Inflammatory macrophage treated with lipopolysaccharide for 1 hour (primary cell): ENCODE measurements at regions not wholly inside any gene's neighbourhood (a gene's known extent, or its start where the extent isn't known, plus 50 kb on each side); places are given as distances from the start of the nearest gene placed in this dataset.
"Not testable (repeated sequence)": the region's sequence is repeated elsewhere in the genome, so short reads cannot be mapped to it uniquely, and the experiment has no call there.

Experiments used
- DNase-seq, 2 donors: peaks; one replicate each; pipeline ENCODE4 v3.0.0-alpha.2; 2020 to 2022

DNA sequence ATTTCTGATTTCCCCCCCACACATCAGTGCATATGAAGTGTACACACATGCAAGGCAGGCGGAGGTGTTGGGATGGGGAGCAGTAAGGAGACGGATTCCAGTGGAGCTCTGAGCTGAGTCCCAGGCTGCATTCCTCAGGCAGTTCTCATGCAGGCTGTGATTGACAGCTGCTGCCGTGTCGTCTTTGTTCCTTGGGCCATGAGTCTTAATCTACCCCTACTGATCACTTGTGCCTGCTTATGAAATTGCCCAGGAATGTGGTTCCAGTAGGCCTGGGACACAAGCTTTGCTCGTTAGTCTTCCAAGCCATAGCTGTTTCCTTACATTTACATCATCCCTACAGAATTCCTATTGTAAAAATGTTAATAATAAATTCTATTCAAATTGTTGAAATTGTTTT, 1241.9 kb downstream of the UQCRFS1 start:
- DNase-seq: no peak

DNA sequence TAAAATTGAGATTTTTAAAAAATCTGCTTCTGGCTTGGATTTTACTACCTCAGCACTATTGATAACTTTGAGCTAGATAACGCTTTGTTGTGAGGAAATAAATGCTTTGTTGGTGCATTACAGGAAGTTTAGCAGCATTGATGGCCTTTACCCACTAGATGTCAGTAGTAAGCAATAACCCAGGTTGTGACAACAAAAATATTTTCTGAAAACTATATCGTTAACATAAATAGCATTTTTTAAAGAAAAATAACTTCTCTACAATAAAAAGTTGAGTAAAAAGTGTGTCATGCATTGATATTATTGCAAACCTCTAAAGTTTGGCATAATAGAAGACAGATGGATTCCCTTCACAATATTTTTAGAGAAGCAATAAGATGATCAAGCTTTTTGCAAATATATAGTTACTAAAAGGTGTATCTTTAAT, 1246.5 kb downstream of the UQCRFS1 start:
- peak; percentile 2 to 36 for DNase-seq

DNA sequence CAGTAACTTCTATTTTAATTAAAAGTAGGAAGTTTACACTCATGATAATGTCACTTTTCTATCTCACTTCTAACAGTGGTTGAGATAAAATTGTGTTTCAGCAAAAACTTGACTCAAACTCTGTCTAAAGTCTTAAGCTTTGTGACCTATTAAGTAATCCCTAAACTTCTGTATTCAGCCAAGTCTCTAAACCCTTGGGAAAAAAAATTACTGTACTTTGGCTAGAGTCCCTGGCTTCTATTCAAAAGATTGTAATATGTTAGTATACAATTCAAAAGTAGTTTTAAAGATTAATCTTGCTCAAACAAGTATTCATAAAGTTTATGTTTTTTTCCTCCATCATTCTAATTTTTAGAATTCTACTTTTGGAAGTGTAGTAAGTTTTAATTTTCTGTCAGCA, 1248.8 kb downstream of the UQCRFS1 start:
- DNase-seq: no peak

DNA sequence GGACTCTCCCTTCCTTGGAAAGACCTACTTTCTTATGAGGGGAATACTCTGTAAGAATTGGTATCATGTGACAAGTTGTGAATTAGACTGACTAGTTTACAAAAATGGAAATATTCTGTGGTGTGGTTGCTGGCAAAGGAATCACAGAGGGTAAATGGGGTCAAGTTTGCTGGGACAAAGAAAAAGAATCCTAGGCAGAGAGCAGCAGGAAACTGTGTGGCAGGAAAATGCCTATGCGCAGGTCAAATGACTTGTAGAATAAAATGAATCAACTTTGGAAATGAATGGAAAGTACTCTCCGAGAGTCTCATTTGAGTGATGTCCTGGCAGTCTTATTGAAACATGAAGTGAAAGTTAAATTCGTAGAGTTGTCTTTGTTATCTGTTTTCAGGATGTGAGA, 1250.7 kb downstream of the UQCRFS1 start:
- DNase-seq: no peak

DNA sequence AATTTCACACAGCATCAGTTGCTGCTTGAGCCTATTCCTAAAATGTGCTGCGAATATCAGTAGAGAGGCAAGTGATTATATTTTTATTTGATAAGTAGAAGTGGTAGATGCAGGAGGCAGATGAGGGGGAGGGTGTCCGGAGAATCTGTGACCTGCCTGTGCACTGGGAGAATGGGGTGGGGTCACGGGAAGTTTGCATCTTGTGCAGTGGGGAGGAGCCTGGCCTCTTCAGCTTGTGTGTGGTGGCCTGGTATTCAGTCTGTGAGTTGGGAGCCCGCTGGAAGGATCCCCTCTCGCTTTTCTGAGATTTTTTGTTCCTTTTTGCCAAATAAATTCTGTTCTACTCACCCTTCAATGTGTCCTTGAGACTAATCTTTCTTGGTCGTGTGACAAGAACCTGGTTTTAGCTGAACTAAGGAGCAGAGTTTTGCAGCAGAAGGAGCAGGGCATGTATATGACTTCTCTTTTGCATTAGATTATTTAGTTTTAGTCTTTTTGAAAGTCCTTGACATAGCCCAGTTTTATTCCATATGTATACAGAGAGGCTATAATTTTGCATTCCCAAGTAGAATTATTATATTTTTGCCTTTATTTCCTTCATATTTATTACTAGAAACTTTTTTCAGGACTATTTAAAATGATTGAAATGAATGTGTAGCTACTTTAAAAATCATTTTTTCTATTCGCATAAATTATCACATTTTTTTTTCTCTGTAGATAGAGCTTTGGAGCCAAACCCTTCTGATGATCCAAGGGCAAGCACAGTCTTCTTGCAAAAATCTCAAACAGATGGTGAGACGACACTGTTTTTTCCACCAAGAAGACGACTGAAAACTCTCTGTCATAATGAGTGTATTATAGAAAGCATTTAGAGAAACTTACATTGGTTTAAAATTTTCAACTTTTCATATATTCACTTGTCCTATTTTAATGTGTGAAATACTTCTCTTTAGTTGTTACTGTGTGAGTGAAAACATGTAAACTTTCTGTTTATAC, 1257.2 kb downstream of the UQCRFS1 start:
- DNase-seq: no peak

DNA sequence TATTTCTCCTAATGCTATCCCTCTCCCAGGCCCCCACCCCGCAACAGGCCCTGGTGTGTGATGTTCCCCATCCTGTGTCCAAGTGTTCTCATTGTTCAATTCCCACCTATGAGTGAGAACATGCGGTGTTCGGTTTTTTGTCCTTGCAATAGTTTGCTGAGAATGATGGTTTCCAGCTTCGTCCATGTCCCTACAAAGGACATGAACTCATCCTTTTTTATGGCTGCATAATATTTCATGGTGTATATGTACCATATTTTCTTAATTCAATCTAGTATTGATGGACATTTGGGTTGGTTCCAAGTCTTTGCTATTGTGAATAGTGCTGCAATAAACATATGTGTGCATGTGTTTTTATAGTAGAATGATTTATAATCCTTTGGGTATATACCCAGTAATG, 1270.3 kb downstream of the UQCRFS1 start:
- not testable (repeated sequence) for DNase-seq

DNA sequence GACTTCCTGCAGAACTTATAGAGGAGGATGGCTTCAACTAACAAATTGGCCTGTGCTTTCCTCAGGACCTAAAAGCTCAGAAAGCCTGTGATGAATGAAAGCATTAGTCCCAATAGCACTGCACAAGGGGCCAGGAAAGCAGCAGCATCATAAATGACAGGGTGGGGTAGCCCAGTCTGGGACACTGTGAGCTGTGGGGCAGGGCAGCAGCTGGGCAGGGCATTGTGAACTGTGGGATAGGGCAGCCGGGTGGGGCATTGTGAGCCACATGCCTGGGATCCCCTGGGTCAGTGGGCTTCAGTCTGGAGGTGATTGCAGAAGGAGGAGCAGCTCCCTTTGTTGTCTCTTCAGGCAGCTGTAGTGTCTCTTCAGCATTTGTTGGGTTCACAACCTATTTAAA, 1276.8 kb downstream of the UQCRFS1 start:
- DNase-seq: no peak

DNA sequence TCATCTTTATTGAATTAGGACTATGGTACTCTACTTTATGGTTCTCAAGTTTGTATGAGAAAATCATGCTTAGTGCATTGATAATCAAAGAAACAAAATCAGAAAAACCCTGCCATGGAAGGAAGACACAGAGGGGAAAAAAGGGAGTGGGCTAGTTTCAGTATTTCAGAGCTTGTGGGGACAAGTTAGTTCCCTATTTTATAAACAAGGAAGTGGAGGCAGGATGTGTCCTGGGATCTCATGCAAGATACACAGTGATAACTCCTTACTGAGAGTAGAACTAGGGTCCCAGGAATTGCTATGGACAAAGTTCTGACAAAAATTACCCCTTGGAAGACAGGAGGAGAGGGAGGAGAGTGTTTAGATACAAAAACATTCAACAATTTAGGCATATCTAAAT, 1277.3 kb downstream of the UQCRFS1 start:
- no peak for DNase-seq

DNA sequence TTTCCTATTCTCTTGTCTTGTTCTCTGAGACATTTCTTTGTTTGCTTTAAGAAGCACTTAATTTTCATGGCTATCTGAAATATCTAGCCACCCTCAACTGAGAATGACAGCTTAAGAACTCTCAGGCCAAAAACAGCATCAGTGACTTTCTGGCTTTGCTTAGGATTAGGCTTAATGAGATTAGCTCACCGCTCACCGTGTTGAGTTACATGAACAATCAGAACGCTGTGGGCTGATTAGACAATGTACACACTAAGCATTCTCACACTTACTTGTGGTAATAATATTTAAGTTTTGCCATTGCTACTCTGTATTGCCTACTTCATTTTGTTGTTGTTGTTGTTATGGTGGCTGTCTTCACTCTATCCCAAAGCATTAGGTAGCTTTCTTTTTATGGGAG, 1283.6 kb downstream of the UQCRFS1 start:
- DNase-seq: no peak

DNA sequence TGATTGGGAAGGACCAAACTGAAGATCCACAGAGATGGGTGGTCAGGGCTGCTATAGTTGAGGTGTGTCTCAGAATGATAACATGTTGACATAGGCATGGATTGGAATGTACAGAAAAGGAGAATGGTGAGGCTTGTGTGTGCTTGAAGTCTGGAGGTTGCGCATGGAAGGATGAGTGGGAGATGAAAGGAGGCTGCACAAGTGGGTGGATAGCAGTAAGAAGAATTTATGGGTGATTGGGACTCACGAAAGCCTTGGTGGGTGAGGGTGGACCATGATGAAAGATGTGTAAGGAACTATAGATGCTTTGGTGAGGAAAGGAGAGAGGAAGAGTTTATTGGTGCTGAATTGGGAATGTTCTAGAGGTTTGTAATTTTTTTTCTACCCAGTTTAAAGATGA, 1287.7 kb downstream of the UQCRFS1 start:
- DNase-seq: no peak

DNA sequence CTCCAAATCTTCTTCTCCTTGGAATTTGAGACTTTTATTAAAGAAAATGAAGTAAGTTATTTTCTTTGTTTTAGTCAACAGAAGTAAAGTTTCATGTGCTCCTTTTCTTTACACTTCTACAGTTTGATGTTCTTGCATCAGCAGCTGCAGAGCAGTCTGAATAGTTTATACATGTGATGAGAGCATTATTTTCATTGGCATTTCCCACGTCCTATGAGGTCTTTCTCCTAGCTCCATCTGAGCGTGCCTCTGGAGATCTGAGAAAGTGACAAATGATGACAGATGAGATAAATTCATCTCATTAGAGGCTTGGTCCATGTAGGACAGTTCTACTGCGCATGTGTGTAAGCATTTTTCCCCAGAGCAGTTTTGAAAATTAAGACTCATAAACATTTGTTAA, 1290.0 kb downstream of the UQCRFS1 start:
- DNase-seq: no peak

DNA sequence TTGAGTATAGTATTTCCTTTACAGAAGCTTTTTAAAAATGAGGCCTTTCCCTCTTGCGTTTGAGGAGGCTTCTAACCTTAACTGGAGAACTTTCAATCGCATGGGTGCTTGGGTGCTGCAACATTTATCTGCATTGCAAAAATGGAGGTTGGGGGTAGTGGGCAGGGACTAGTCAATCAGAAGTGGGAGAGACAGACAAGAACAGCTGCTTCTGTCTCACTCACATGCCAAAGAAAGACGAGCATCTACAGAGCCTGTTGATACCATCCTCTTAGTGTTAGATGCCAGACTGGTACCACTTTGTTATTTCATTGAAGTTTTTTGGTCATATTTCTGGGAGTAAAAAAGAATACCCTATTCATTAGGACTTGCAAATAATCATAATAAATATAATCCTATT, 1292.2 kb downstream of the UQCRFS1 start:
- DNase-seq: no peak

DNA sequence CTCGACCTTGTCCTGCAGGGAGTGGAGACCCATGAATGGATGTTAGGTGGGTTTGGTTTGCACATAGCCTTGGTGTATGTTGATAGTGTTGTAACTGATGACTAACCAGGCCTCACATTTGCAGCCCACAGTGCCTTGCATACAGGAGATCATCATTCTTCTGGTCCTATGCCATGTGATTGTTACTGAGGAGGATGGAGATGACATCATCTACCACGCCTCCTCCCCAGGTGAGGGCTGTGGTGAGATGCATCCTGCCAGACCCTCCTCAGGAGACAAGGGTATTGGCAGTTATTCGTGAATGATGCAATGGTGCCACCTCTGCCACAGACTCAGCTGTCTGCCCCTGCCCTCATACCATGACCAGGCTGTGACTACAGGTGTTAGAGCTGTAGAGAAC, 1294.1 kb downstream of the UQCRFS1 start:
- no peak for DNase-seq

DNA sequence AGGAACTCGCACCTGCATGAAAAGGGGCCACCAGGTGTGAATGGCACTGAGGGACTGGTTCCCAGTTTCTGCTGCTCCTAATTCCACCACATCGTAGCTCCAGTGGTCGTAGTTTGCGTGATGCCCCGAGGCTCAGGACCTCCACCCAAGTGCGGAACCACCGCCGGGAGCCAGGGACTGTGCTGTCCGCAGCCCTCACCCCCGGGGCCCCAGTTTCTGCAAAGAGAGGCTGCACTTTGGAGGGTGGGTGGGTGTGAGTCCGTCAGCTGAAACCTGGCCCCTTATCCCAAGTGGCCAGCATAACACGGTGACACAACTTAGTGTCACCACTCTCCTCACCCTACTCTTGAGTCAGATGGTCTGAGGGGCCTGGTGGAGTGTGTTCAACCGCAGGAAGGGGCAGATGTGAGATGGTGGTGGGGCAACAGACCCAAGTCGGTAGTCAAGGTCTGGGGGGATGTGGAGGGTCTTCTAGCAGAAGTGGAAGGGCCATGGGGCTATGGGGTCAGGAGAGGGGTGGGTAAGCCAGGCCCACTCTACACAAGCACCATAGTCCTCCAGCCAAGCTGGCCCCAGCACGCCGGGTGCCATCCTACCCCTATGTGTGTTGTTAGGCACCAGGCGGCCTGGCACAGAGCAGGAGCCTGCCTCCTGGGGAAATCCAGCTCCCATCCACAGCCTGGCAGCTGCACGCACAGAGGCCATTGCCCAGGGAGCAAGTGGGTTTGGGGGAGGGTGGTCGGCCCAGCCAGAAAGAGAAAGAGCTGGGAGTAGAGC, 1301.6 kb downstream of the UQCRFS1 start:
- no peak for DNase-seq

DNA sequence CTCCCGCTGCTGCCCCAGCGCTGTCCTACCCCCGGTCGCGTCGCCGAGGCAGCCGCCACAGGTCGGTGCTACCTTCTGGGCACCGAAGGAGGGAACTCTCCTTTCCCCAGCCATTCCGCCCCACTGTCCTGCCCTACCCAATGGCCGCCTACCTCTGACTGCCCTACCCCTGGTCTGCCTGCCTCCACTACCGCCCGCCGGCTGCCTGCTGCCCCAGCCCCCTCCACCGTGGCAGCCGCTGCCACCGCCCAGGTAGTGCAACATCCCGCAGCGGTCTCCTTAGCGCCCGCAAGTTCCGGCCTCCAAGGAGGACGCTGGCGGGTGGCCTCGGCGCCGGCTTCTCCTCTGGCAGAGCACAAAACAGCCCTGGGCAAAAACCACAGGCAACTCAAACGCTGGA, 1303.1 kb downstream of the UQCRFS1 start:
- DNase-seq: no peak

DNA sequence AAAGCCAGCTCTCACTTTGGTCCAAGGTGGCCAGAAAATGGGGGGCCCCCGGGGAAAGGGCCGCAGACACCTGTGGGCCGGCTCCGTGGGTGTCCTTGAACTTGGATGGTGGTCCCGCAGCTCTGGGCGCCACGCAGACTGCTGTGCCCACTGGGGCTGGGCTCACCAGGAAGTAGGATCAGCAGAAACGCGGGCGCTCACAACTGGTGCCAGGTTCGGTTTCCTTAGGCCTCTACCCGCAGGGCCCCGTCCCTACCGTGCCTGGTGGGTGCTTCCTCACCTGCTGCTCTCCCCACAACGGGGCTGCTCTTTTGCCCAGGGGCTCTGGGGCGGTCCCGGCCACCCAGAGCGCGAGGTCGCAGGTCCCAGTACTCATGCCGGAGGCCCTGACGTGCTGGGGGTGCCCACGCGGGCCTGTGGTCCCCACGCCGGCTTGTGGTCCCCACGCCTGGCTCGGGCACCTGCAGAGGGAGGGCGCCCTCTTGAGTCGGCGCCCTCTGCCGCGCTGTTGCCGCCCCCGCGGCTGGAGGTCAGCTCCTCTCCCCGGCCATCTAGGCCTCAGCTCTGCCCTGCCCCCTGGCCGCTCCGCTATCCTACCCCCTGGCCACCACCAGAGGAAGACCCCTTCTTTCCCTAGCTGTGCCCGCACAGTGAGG, 1303.6 kb downstream of the UQCRFS1 start:
- DNase-seq: no peak

DNA sequence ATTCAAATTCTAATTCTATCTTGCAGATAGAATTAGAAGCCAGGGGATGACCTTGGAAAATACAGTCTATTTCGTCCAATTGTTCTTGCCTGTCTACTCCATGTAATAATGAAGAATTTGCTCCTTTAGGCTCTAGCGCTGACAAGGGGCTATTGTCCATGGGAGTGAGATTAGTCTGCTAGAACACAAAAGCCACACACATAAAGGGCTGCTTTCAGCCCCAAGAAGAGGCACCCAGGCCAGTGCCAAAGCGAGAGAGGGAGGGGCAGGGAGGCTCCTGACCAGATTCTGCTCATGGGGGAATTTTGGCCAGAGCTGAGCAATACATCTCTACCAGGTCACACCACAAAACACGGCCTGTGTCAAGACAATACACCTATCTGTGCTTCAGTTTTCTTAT, 1306.9 kb downstream of the UQCRFS1 start:
- no peak for DNase-seq

DNA sequence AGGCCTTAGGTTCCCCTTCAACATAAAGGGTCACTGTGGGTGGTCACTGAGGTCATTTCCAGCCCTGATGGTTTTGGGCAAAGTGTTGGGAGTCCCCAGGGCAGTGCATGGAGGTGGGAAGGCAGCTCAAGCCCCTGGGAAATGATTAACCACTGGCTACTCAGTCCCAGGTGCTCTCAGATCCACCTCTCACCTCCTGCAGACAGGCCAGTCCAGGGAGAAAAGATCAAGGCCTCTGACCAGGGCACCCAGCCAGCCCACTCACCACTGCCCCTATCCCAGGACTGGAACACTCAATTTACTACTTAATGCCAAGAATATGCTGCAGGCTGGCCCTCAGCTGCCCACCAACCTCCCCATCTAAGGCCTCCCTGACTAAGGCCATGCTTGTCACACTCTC, 1307.9 kb downstream of the UQCRFS1 start:
- no peak for DNase-seq

DNA sequence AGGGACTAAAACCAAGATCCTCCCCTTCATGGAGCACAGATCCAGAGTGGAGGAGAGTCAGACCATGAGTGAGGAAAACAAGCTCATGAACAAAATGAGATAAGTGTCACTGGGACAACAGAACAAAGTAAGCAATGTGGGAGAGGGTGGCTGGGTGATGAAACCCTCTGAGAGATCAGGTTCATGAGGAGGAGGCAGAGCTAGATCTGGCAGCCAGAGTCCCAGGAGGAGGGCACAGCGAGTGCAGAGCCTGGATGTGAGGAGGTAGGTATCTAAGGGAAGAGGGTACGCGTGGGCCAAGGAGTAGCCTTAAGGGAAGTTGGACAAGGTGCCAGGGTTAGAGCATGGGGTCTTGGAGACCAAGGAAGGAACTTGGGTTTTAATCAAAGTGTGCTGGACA, 1311.9 kb downstream of the UQCRFS1 start:
- no peak for DNase-seq

DNA sequence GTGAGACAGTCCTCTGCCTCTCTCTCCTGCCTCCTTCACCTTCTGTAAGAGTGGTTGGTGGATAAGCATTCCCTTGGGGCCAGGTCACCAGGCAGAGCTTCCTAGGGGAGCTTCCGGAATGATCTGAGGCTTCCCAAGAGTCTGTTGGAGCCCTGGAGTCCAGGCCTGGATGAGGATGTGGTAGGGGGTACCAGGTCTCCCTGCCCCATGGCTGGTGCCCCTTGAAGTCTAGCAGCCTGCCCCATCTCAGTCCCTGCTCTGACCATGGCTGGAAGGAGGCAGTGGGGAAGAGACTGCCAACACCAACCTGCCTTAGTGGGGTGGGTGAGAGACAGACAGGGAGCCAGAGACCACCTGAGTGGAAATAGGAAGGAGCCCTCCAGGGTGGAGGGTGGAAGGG, 1316.9 kb downstream of the UQCRFS1 start:
- DNase-seq: no peak

DNA sequence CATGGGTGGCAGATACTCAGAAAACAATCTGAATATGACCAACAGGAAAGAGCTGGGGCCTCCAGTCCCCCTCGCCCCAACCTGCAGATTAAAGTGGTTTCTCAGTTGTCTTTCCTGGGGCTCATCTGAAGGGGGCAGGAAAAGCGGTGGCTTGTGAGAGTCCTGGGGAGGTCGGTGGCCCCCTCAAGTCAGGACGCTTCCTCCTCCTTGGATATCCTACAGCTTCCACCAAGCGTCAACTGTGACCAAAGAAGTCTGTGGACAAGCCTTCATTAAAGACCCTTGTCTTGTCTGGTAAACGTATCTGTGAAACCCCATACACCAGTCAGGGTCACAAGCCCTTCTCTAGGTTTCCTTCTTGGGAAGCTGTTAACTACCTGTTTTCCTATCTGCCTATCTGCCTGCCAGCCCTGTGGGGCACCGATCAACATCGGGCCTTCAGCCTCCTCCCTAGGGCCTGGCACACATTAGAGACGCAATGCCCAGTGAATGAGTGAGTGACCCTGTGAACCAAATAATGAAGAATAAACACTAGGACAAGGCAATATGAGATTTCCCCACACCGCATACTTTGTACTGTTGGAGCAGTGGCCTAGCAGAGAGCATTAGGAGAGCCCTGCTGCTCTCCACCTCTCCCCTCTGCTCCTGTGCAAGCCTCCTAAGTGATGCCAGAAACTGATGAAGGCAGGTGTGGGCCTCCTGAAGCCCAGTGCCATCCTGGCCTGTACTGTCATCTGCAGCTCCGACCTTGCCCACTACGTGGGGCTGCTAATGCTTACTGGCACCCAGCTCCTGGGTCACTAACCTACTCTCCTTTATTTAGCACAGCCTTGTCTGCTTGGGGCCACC, 1317.8 kb downstream of the UQCRFS1 start:
- no peak for DNase-seq

DNA sequence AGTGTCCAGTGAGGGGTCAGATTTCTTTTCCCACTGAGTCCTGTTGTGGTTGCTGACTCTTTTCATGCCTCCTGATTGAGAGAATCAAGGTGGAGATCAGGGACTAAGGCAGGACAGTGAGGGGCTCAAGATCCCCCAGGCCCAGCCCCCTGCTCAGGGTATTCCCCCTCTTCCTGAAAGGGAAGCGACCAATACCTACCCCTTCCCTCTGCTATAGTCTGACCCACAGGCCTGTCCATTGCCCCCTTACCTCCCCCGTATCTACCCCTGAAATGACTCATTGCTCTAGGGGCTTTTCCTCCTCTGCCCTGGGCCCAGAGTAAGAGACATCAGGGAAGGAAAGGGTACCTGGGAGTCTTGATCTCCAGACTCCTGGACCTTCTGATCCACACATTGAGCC, 1320.5 kb downstream of the UQCRFS1 start:
- DNase-seq: no peak

DNA sequence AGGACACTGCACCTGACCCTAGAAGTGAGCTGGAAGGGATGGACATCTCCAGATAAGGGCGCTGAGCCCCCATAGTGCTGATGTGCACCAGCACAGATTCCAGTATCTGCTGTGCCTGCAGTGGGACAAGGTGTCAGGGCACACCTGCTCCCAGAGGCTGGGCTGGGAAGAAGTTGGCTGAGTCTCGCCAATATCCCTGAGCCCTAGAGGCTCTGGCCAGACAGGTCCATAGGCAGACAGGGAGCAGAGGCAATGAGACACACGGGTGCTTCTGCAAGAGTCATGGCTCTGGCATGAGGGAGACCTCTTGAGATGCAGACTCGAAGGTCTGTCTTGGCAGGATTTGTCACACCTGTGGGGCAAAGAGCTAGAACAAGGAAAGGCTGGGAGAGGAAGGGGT, 1321.5 kb downstream of the UQCRFS1 start:
- DNase-seq: no peak
